GM21381 (cell line): ENCODE measurements at regions not wholly inside any gene's neighbourhood (a gene's known extent, or its start where the extent isn't known, plus 50 kb on each side); places are given as distances from the start of the nearest gene placed in this dataset.

Experiments
- ATAC-seq: cut with Tn5 transposase; IDR thresholded peaks from one replicate; pipeline ENCODE4 v1.9.1; 2021; ENCODE audit warnings: mild to moderate bottlenecking, moderate library complexity; ENCODE audit not compliant: unreplicated experiment

DNA sequence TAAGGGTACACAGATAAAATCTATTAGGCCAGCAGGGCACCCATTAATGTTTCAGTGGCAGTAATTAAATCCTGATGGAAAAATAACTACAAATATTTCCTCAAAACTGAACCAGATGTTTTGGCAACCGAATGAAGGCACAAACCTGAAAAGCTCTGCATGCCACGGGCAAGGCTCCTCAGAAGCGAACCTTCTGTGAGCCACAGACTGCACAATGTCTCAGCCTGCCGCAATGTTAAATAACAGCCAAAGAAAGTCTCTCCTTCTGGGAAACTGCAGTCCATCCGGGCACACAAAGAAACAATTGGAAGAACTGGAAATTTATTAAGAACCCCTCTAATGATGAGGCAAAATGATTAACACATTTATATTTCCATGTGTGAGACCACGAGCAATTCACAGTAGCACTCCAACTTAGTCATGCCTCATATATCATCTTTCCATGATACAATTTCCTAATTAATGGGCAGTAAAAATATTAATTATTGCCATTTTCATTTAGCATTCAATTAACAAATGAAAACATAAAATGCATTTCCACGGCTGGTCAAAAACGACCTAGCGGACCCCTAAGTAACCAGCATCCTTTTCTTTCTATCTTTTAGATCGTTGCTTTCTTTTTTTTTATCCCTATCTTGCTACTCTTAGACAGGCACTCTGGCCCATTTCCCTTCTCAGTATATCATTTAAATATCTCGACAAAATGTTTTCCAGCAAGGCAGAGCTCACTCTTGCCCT, 237.5 kb downstream of the EPHA4 start:
- ATAC-seq, result no peak

GRCh38 chr2:221335219-221335752, 236.8 kb downstream of the EPHA4 start:
- ATAC-seq, result no peak

DNA sequence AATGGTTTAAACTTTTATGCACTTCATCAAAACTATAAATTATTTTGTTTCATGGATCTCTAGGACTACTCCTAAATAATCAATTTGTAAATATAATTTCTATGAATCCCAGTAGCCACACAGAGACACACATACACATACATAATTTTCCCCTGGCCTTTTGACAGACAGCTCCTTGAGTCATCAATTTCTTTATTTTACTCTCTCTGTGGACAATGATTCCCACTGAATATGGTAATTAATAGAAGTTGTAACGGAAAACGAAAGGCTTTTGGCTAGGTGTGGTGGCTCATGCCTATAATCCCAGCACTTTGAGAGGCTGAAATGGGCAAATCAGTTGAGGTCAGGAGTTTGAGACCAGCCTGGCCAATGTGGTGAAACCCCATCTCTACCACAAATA, 235.1 kb downstream of the EPHA4 start:
- ATAC-seq, result no peak

DNA sequence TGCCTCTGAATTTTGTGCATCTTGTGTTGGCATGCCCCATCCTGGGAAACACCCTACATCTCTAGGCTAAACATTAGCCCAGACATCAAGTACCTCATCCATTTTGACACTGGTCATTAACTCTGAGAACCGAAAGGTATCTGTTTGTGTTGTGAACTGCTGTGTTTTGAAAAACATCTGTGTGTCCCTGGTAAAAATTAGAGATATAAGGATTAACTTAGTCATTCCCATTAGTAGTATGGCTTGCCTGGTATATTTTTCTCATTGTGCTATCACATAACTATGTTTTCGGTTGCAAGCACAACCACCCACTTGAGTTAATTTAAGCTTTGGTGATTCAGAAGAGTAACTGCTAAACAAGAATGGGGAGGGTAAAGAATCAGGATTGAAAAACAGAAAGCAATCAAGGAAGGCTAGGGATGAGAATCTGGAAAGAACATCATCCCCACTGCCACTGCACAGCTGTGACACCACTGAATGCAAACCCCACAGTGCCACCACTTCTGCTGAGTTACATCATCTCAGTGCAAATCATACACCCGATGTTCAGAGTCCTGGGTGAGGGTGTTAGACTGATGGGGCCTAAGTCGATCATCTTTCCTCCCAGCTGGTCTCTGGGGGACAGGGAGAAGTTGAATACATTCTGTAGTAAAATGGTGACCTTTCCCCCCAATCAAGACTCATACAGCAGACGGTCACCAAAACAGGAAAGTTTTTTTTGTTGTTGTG, 234.0 kb downstream of the EPHA4 start:
- peak; percentile 61 for ATAC-seq

DNA sequence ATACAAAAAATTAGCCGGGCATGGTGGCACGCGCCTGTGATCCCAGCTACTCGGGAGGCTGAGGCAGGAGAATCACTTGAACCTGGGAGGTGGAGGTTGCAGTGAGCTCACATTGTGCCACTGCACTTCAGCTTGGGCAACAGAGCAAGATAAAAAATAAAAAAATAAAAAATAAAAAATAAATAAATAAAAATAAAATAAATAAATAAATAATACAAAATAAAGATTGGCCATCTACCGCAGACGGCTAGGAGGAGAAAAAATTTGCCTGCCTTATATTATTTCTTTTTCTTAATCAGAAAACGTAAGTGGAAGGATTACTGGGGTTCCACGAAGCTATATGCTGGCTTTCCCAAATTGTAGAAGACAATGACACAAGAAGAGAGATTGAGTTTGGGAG, 229.7 kb downstream of the EPHA4 start:
- ATAC-seq, result no peak

DNA sequence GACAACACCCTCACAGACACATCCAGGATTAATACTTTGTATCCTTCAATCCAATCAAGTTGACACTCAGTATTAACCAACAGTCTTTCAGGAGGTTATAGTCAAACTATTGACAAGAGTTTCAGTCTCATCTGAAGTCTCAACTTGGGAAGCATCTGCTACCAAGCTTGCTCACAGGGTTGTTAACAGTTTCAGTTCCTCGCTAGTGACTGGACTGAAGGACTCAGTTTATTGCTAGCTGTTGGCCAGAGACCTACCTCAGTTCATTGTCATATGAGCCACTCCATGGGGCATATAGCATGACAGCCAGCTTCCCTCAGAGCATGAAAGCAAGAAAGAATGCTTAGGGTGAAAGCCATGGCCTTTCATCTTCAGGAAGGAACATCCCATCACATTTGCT, 228.6 kb downstream of the EPHA4 start:
- ATAC-seq, result no peak

- no peak for ATAC-seq
Observed at GRCh38 chr2:221345516-221345915, 226.6 kb downstream of the EPHA4 start.

DNA sequence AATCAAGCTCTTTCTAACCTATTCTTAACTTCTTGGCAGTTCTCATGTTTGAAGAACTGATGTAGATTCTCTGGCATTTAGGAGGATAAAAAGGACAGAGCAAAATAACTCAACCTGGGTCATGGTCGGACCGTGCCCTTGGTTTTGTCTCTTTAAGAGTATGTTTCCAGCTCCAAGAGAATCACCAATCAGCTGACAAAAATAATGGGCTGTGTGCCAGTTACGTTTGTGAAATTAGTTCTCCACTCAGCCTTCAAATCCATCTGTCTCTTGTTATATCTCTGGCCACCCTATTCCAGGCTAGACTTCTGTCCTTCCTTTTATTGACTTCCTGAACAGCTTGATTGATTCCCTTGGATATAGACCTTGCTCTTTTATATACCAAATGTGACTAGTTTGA, 225.7 kb downstream of the EPHA4 start:
- ATAC-seq, result no peak

GRCh38 chr2:221347471-221347870, 224.6 kb downstream of the EPHA4 start:
- no peak for ATAC-seq

DNA sequence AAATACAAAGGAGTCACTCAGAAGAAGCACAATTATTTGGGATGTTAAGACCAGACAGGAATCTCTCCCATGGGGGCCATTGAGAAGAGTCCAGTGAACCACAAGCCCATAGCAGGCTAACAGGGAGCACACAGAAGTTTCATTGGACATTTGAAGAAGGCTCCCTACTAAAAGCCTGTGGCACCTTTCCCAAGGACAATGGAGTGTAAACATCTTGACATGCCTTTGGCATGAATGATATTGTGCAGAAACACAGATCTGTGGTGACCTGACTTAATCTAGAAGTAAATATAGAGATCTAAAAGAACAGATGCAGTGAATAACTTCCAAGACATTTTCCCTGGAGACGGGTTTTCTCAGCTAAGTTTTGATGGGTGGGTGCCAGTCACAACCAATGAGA, 221.5 kb downstream of the EPHA4 start:
- ATAC-seq, result no peak

GRCh38 chr2:221353201-221353600, 218.9 kb downstream of the EPHA4 start:
- no peak for ATAC-seq

- ATAC-seq, result no peak
Observed at GRCh38 chr2:221360312-221360711, 211.8 kb downstream of the EPHA4 start.

- no peak for ATAC-seq
Observed at GRCh38 chr2:221360742-221361141, 211.4 kb downstream of the EPHA4 start.

GRCh38 chr2:221361633-221362032, 210.5 kb downstream of the EPHA4 start:
- ATAC-seq, result no peak

GRCh38 chr2:221364672-221365071, 207.4 kb downstream of the EPHA4 start:
- no peak for ATAC-seq
